ENCODE measurements at regions not wholly inside any gene's neighbourhood (a gene's known extent, or its start where the extent isn't known, plus 50 kb on each side); places are given as distances from the start of the nearest gene placed in this dataset.

- DNase-seq (ENCODE audit: insufficient read length, low spot score) (no peak), FAIRE-seq (peak; percentile 33)
- TF ChIP-seq POLR2A (IDR thresholded peaks at IDR 0.05; ENCODE audit: low read depth, low read length) = no peak
Observed at GRCh38 chr2:62578803-62579640, 73.0 kb upstream of the TMEM17 start.

DNA sequence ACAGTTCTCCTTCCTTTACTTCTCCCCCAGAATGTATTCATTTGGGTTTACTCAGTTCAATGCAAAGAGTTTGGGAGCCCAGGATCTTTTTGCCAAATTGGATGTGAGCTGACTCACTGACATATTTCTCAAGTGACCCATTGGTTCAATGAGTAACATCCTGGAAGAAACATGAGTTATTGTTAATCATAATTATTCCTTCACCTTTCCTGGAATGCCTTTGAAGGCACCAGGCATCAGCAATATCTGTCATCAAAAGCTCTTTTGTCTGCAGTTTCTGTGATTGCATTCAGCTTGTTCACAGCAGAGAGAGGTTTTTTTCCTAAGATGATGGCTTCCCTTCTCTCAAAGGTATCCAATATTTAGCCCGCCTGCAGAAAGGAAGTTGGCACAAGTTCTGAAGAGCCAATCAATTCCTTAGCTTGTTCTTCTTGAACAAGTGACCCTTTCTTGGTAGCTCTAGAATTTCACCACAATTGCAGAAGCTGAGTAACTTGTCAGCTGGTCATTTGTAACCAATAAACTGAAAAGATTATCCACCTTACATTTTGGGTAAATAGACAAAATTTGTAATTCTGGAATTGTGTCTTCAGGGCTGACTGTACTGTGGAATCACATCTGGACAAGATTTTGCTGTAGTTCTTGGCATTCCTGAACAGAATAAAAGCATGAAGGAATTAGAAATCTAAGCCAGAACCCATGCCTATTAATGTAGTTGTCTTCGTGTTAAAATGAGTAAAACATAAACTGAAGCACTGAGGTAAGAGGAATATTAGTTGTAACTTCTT lies 72.2 kb upstream of the TMEM17 start:
- FAIRE-seq (peak; percentile 90), DNase-seq (ENCODE audit: insufficient read length, low spot score) (peak; percentile 31)
- no peak for TF ChIP-seq POLR2A (IDR thresholded peaks at IDR 0.05; ENCODE audit: low read depth, low read length)

DNA sequence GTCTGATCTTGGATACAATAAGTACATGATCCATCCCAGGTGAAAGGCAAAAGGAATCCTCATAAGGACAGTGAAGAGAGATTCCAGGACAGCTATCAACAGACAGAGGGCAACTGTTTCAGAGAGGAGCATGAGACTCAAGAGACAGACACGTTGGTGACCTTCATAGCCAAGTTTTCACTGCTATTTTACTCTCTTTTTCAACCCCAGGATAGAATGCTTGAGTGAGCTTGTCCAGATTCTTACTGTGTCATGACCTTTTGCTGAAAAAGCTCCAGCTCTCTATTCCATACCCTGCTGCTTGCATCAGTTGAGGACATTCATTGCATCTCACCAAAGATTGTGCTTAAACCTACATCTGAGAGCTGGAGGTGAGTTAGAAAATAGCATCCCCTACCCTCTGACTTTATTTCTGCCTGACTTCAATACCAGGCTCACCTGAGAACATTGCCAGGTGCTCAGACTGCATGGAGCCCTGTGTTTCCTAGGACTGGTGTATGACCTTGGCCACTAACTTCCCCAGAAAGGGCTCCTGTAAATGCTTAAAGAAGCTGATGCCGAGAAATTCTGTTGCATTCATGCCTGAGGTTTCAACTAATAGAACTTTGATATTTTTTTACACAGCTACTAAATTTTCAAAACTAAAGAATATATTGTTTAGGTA lies 70.4 kb upstream of the TMEM17 start:
- no peak for TF ChIP-seq POLR2A (IDR thresholded peaks at IDR 0.05; ENCODE audit: low read depth, low read length)
- DNase-seq (ENCODE audit: insufficient read length, low spot score) (no peak), FAIRE-seq (no peak)

GRCh38 chr2:62573936-62574335 lies 67.9 kb upstream of the TMEM17 start:
- DNase-seq (ENCODE audit: insufficient read length, low spot score) (no peak), FAIRE-seq (no peak)
- TF ChIP-seq POLR2A (IDR thresholded peaks at IDR 0.05; ENCODE audit: low read depth, low read length) = no peak

DNA sequence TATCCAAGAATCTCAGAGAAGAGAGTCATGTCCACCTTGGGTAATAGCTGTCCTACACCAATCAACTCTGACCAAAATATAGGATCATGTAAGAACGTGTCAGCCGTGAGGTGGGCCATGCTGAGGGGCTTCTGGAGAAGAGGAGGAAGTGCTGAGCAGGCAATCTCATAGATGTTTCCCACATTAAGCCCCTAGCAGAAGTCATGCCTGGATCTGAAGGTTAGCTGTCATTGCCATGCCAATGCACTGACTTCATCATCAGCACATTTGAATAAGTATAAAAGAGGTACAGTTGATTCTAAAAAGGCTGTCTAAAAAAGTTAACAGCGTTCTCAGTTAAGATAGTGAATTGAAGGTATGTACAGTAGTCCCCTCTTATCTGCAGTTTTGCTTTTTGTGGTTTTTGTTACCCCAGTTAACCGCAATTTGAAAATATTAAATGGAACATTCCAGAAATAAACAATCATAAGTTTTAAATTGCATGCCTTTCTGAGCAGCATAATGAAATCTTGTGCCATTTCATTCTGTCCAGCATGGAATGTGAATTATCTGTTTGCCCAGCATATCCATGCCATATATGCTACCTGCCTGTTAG lies 67.2 kb upstream of the TMEM17 start:
- DNase-seq (ENCODE audit: insufficient read length, low spot score) = no peak

GRCh38 chr2:62570861-62571698 lies 65.1 kb upstream of the TMEM17 start:
- FAIRE-seq (no peak), DNase-seq (ENCODE audit: insufficient read length, low spot score) (no peak)

More for the DNA sequence above, 67.2 kb upstream of the TMEM17 start:
- TF ChIP-seq POLR2A (IDR thresholded peaks at IDR 0.05; ENCODE audit: low read depth, low read length) = no peak
- FAIRE-seq = no peak

GRCh38 chr2:62569907-62570841 lies 64.2 kb upstream of the TMEM17 start:
- no peak for TF ChIP-seq POLR2A (IDR thresholded peaks at IDR 0.05; ENCODE audit: low read depth, low read length)
- DNase-seq (ENCODE audit: insufficient read length, low spot score) = no peak
- FAIRE-seq = no peak

More at GRCh38 chr2:62570861-62571698, 65.1 kb upstream of the TMEM17 start:
- no peak for TF ChIP-seq POLR2A (IDR thresholded peaks at IDR 0.05; ENCODE audit: low read depth, low read length)

DNA sequence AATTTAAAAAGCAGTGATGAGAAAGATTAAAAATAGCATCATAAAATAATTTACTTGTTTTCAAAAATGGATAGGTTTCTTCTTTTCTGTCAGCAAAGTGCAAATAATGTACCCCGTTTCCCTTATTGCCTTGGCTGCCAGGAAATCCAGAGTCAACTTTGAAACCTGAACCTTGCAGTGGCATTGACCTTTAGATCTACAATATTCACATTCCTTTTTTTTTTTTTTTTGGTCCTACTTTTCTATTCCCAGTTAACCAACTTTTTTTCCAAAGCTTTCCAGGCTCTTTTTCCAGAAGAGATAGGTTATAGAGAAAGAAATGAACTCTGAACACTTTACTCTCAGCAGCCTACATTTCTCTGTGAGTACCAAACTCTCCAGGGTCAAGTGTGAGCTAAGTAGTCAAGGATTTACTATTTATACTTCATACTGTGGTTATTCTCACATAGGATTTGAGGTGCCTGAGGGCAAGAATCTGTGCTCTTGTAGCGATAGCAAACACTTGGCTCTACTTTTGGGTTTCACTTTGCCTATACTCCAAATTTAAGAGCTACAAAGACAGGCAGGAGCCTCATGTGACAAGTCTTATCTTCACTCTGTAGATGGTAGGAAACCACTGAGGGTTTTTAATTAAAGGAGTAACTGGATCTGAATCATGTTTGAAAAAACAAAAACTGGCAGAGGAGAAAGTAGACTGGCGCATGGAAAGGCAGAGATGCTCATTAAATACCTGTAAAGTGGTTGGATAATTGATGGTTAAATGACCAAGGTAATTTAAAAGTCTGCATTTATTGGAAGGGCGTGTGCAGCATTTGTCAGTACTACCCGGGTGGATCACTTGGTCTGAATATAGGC lies 63.2 kb upstream of the TMEM17 start:
- no peak for TF ChIP-seq POLR2A (IDR thresholded peaks at IDR 0.05; ENCODE audit: low read depth, low read length)
- DNase-seq (ENCODE audit: insufficient read length, low spot score) (no peak), FAIRE-seq (no peak)

DNA sequence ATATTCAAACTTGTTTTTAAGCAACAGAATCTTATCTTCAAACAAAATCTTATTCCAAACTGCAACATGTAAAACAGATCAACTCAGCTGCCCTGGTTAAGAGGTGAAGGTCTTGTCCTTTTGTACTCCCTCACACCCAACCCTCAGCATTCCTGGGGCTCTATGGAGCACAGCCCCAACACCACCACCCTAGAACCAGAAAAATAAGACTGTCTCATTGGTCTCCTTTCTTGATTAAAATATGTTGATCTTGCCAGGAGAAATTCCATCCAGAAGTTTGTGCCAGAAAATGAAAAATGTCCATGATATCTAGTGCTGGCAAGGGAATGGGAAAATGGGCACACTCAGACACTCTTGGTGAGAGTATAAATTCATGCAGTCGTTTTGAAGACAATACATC lies 62.1 kb upstream of the TMEM17 start:
- DNase-seq (ENCODE audit: insufficient read length, low spot score) (no peak), FAIRE-seq (no peak)
- no peak for TF ChIP-seq POLR2A (IDR thresholded peaks at IDR 0.05; ENCODE audit: low read depth, low read length)

DNA sequence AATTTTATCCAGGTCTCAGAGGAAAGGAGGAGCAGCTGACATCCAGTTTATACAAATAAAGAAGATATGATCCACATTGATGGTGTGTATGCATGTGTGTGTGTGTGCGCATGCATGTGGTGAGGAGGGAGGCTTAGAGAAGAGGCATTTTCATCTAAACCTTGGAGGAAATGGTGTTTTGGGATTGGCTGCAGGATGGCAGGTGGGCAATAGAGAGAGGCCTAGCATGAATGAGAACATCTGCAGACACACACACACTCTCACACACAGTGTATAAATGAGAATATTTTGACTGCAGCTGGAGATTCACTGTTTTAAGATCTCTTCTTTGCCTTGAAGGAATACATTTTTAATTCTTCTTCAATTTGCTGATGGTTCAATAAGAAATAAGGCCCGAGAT lies 61.7 kb upstream of the TMEM17 start:
- no peak for FAIRE-seq
- TF ChIP-seq POLR2A (IDR thresholded peaks at IDR 0.05; ENCODE audit: low read depth, low read length) = no peak

GRCh38 chr2:62566847-62567246 lies 60.9 kb upstream of the TMEM17 start:
- DNase-seq (ENCODE audit: insufficient read length, low spot score) (no peak), FAIRE-seq (no peak)
- TF ChIP-seq POLR2A (IDR thresholded peaks at IDR 0.05; ENCODE audit: low read depth, low read length) = no peak

More for the DNA sequence above, 61.7 kb upstream of the TMEM17 start:
- DNase-seq (ENCODE audit: insufficient read length, low spot score) = no peak

Data from H54 (cell line).